ENCODE measurements at regions not wholly inside any gene's neighbourhood (a gene's known extent, or its start where the extent isn't known, plus 50 kb on each side); places are given as distances from the start of the nearest gene placed in this dataset.
"Not testable (repeated sequence)": the region's sequence is repeated elsewhere in the genome, so short reads cannot be mapped to it uniquely, and the experiment has no call there.

GRCh38 chr5:14998491-14998890 is 126.9 kb upstream of the ANKH start:
- Mint-ChIP-seq H3K36me3 (ENCODE audit: insufficient read depth, unreplicated experiment) (no peaks in the 10 kb centered on the region), H3K4me1 (ENCODE audit: low read depth, unreplicated experiment) (no peaks in the 10 kb centered on the region), H3K27me3 (ENCODE audit: unreplicated experiment) (peaks cover 12% of the 10 kb centered on the region), H3K9me3 (ENCODE audit: low read depth, unreplicated experiment) (peaks cover 3% of the 10 kb centered on the region), H3K4me3 (ENCODE audit: low read depth, unreplicated experiment) (no peak overlapping the region), H3K27ac (ENCODE audit: unreplicated experiment) (no peak overlapping the region)
- no TSS peak for BruUV-seq (replicated peaks)
- CTCF ChIA-PET, result no interaction called here
- no peak for DNase-seq
- intact Hi-C loops (cut with micrococcal nuclease; ENCODE audit: unreplicated experiment), result no loop called here
- no peak for TF ChIP-seq CTCF (IDR thresholded peaks at IDR 0.05; ENCODE audit: unreplicated experiment)

- Mint-ChIP-seq H3K27ac (ENCODE audit: unreplicated experiment) (no peak overlapping the region), H3K9me3 (ENCODE audit: low read depth, unreplicated experiment) (peaks cover 3% of the 10 kb centered on the region), H3K4me1 (ENCODE audit: low read depth, unreplicated experiment) (no peaks in the 10 kb centered on the region), H3K4me3 (ENCODE audit: low read depth, unreplicated experiment) (no peak overlapping the region), H3K27me3 (ENCODE audit: unreplicated experiment) (peaks cover 12% of the 10 kb centered on the region), H3K36me3 (ENCODE audit: insufficient read depth, unreplicated experiment) (no peaks in the 10 kb centered on the region)
- intact Hi-C loops (cut with micrococcal nuclease; ENCODE audit: unreplicated experiment), result no loop called here
- TF ChIP-seq CTCF (IDR thresholded peaks at IDR 0.05; ENCODE audit: unreplicated experiment), result no peak
- BruUV-seq (replicated peaks), result no TSS peak
- CTCF ChIA-PET, result no interaction called here
- no peak for DNase-seq
Observed at GRCh38 chr5:14996997-14997396, 125.4 kb upstream of the ANKH start.

GRCh38 chr5:14995229-14995628 is 123.7 kb upstream of the ANKH start:
- intact Hi-C loops (cut with micrococcal nuclease; ENCODE audit: unreplicated experiment), result no loop called here
- no peaks in the 10 kb centered on the region for H3K4me1 Mint-ChIP-seq (ENCODE audit: low read depth, unreplicated experiment)
- peaks cover 12% of the 10 kb centered on the region for H3K27me3 Mint-ChIP-seq (ENCODE audit: unreplicated experiment)
- CTCF ChIA-PET, result no interaction called here
- no TSS peak for BruUV-seq (replicated peaks)
- no peaks in the 10 kb centered on the region for H3K36me3 Mint-ChIP-seq (ENCODE audit: insufficient read depth, unreplicated experiment)
- no peak for DNase-seq
- no peak overlapping the region for H3K4me3 Mint-ChIP-seq (ENCODE audit: low read depth, unreplicated experiment)
- H3K27ac Mint-ChIP-seq (ENCODE audit: unreplicated experiment), result no peak overlapping the region
- peaks cover 3% of the 10 kb centered on the region for H3K9me3 Mint-ChIP-seq (ENCODE audit: low read depth, unreplicated experiment)
- no peak for TF ChIP-seq CTCF (IDR thresholded peaks at IDR 0.05; ENCODE audit: unreplicated experiment)

GRCh38 chr5:14993459-14994133 is 122.0 kb upstream of the ANKH start:
- DNase-seq; CTCF ChIA-PET; H3K9me3 Mint-ChIP-seq (ENCODE audit: low read depth, unreplicated experiment); H3K27me3 Mint-ChIP-seq (ENCODE audit: unreplicated experiment); H3K27ac Mint-ChIP-seq (ENCODE audit: unreplicated experiment); H3K36me3 Mint-ChIP-seq (ENCODE audit: insufficient read depth, unreplicated experiment); H3K4me1 Mint-ChIP-seq (ENCODE audit: low read depth, unreplicated experiment); BruUV-seq (replicated peaks); H3K4me3 Mint-ChIP-seq (ENCODE audit: low read depth, unreplicated experiment); intact Hi-C loops (cut with micrococcal nuclease; ENCODE audit: unreplicated experiment): not testable (repeated sequence)

- intact Hi-C loops (cut with micrococcal nuclease; ENCODE audit: unreplicated experiment); H3K27ac Mint-ChIP-seq (ENCODE audit: unreplicated experiment); DNase-seq; BruUV-seq (replicated peaks); H3K27me3 Mint-ChIP-seq (ENCODE audit: unreplicated experiment); H3K9me3 Mint-ChIP-seq (ENCODE audit: low read depth, unreplicated experiment); H3K4me1 Mint-ChIP-seq (ENCODE audit: low read depth, unreplicated experiment); H3K36me3 Mint-ChIP-seq (ENCODE audit: insufficient read depth, unreplicated experiment); CTCF ChIA-PET; H3K4me3 Mint-ChIP-seq (ENCODE audit: low read depth, unreplicated experiment): not testable (repeated sequence)
Observed at GRCh38 chr5:14992751-14993458, 121.3 kb upstream of the ANKH start.

Measured in Calu3 (cell line).